Stomach smooth muscle (tissue), 2 donors: ENCODE measurements at regions not wholly inside any gene's neighbourhood (a gene's known extent, or its start where the extent isn't known, plus 50 kb on each side); places are given as distances from the start of the nearest gene placed in this dataset.

Source experiments
- H3K27ac ChIP-seq: one replicate; pipeline ENCODE4 v1.7.0; 2013; ENCODE audit warnings: mild to moderate bottlenecking, low read length, inconsistent platforms
- H3K27me3 ChIP-seq, 2 donors: one replicate each; pipeline ENCODE4 v1.7.0; 2013; ENCODE audit warnings: low read length in 2 of 2; ENCODE audit not compliant: insufficient read depth in 2 of 2, control insufficient read depth in 1 of 2
- H3K36me3 ChIP-seq, 2 donors: one replicate each; pipeline ENCODE4 v1.7.0; 2013; ENCODE audit warnings: low read length in 2 of 2; ENCODE audit not compliant: control insufficient read depth in 2 of 2, insufficient read depth in 2 of 2
- H3K4me1 ChIP-seq: one replicate; pipeline ENCODE4 v1.7.0; 2013; ENCODE audit warnings: low read length; ENCODE audit not compliant: control insufficient read depth, insufficient read depth
- H3K4me3 ChIP-seq, 2 donors: one replicate each; pipeline ENCODE4 v1.7.0; 2013; ENCODE audit warnings: low read length in 2 of 2
- H3K9ac ChIP-seq, 2 donors: one replicate each; pipeline ENCODE4 v1.7.0; 2013; ENCODE audit warnings: low read length in 2 of 2, mild to moderate bottlenecking in 1 of 2
- H3K9me3 ChIP-seq, 2 donors: one replicate each; pipeline ENCODE4 v1.7.0; 2013; ENCODE audit warnings: low read length in 2 of 2; ENCODE audit not compliant: control insufficient read depth in 2 of 2
- donor health status: healthy.
- donor health status: Pancreatic carcinoma.

DNA sequence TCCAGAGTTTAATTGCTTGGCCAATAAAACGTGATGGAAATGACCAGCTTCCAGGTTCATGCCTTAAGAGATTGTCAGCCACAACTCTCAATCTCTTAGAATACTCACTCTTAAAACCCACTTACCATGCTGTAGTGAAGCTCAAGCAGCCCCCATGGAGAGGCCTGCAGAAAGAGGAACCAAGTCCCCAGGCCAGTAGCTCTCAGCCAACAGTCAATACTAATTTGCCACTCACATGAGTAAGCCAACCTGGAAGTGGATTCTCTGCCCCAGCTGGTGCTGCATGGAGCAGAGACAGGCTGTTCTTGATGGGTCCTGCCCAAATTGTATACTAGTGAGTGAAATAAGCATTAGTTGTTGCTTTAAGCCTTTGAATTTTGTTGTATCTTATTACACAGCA, 155.9 kb downstream of the OXSM start:
- no peaks in the 10 kb centered on the region for H3K9me3 ChIP-seq
- no peak overlapping the region for H3K4me3 ChIP-seq
- H3K27me3 ChIP-seq = no peaks in the 10 kb centered on the region
- H3K36me3 ChIP-seq = no peaks in the 10 kb centered on the region
- no peak overlapping the region for H3K9ac ChIP-seq
- no peak overlapping the region for H3K27ac ChIP-seq
- H3K4me1 ChIP-seq = no peaks in the 10 kb centered on the region

GRCh38 chr3:25952133-25952532, 162.2 kb downstream of the OXSM start:
- H3K9ac ChIP-seq = no peak overlapping the region
- no peak overlapping the region for H3K4me3 ChIP-seq
- H3K4me1 ChIP-seq = no peaks in the 10 kb centered on the region
- no peak overlapping the region for H3K27ac ChIP-seq
- H3K9me3 ChIP-seq = no peaks in the 10 kb centered on the region
- no peaks in the 10 kb centered on the region for H3K36me3 ChIP-seq
- H3K27me3 ChIP-seq = no peaks in the 10 kb centered on the region

DNA sequence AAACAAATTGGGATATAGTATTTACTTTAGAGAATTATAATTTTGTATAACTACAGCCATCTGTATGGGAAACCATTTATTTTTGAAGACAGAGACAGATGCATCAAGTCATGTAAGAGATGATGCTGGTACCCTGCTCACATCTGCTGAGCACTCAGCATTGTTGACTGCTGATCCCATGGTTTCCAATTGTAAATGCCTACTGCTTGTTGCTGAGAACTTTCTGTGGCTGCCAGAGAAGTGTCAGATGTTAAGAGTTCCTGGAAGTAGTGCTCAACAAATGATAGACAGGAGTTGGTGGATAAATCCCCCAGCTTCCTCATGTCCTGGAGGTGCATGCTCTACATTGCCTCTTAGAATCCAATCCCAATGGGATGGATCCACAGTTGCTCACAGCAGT, 167.1 kb downstream of the OXSM start:
- no peaks in the 10 kb centered on the region for H3K4me1 ChIP-seq

GRCh38 chr3:25960776-25961175, 170.9 kb downstream of the OXSM start:
- Histone ChIP-seq H3K9me3 (no peaks in the 10 kb centered on the region), H3K27ac (no peak overlapping the region), H3K9ac (no peak overlapping the region), H3K4me3 (no peak overlapping the region), H3K36me3 (no peaks in the 10 kb centered on the region), H3K27me3 (no peaks in the 10 kb centered on the region), H3K4me1 (no peaks in the 10 kb centered on the region)

More for the DNA sequence above, 167.1 kb downstream of the OXSM start:
- H3K27me3 ChIP-seq = no peaks in the 10 kb centered on the region
- no peak overlapping the region for H3K4me3 ChIP-seq
- no peak overlapping the region for H3K9ac ChIP-seq
- H3K9me3 ChIP-seq = no peaks in the 10 kb centered on the region
- H3K27ac ChIP-seq = no peak overlapping the region
- H3K36me3 ChIP-seq = no peaks in the 10 kb centered on the region

GRCh38 chr3:25962255-25962654, 172.4 kb downstream of the OXSM start:
- Histone ChIP-seq H3K4me1 (no peaks in the 10 kb centered on the region), H3K27me3 (no peaks in the 10 kb centered on the region), H3K4me3 (no peak overlapping the region), H3K9me3 (no peaks in the 10 kb centered on the region), H3K27ac (no peak overlapping the region), H3K36me3 (no peaks in the 10 kb centered on the region), H3K9ac (no peak overlapping the region)

DNA sequence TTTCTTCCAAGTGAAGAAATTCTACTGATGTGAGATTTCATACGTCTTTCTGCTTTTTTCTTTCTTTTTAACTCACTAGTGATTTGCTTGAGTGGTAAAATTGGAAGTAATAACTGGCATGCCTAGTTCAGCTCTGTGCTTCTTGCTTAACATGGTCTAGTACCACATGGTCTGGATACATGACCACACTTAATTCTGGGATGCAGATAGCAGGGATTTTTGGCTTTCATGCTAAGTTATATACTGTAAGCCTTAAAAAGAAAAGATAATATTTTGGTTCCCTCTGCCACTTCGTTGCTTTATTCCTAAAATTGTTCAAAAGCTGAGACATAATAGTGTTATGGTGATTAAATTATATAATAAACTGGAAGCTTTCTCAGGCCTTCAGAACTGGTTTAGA, 174.3 kb downstream of the OXSM start:
- no peaks in the 10 kb centered on the region for H3K36me3 ChIP-seq
- no peaks in the 10 kb centered on the region for H3K27me3 ChIP-seq
- H3K4me1 ChIP-seq = no peaks in the 10 kb centered on the region
- H3K9ac ChIP-seq = no peak overlapping the region
- no peaks in the 10 kb centered on the region for H3K9me3 ChIP-seq
- no peak overlapping the region for H3K27ac ChIP-seq
- H3K4me3 ChIP-seq = no peak overlapping the region

DNA sequence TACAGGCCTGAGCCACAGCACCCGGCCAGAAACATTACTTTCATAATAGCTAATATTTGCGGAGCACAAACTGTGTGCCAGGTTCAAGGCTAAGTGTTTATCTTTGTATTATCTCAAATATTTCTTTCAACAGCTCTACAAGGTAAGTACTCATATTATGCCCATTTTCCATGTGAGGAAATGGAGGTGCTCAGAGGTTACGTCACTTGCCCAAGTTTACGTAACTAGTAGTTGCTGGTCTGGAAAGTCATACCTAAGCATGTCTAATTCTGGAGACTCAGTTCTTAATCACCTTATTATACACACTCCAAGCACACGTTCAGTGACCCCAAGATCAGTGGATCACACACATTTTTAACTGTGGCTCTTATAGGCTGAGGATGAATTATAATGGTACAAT, 177.5 kb downstream of the OXSM start:
- no peaks in the 10 kb centered on the region for H3K4me1 ChIP-seq
- H3K4me3 ChIP-seq = no peak overlapping the region
- no peak overlapping the region for H3K9ac ChIP-seq
- H3K36me3 ChIP-seq = no peaks in the 10 kb centered on the region
- no peaks in the 10 kb centered on the region for H3K27me3 ChIP-seq
- H3K9me3 ChIP-seq = no peaks in the 10 kb centered on the region
- no peak overlapping the region for H3K27ac ChIP-seq

- Histone ChIP-seq H3K36me3 (no peaks in the 10 kb centered on the region), H3K27me3 (no peaks in the 10 kb centered on the region), H3K27ac (no peak overlapping the region), H3K4me3 (no peak overlapping the region), H3K4me1 (no peaks in the 10 kb centered on the region), H3K9me3 (no peaks in the 10 kb centered on the region), H3K9ac (no peak overlapping the region)
Measured at GRCh38 chr3:25971736-25972135, 181.8 kb downstream of the OXSM start.

DNA sequence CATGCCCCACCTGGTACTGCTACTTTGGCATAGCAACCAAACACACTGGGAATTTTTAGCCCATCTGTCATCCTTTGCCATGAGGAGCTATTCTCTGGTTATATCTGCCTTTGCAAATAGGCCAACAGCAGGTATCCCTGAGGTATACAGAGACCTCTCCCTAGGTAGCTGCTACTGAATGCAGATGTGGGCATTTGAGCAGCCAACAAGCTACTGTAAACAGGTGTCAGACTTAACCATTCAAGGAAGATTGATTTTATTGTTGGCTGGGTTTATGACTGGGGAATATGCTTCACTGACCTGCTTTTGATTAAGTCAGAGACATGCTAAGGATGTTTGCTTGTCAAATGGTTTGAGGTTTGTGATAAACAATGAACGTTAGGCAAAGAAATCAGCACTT, 183.2 kb downstream of the OXSM start:
- Histone ChIP-seq H3K27me3 (no peaks in the 10 kb centered on the region), H3K27ac (no peak overlapping the region), H3K9me3 (no peaks in the 10 kb centered on the region), H3K4me1 (no peaks in the 10 kb centered on the region), H3K9ac (no peak overlapping the region), H3K4me3 (no peak overlapping the region), H3K36me3 (no peaks in the 10 kb centered on the region)

DNA sequence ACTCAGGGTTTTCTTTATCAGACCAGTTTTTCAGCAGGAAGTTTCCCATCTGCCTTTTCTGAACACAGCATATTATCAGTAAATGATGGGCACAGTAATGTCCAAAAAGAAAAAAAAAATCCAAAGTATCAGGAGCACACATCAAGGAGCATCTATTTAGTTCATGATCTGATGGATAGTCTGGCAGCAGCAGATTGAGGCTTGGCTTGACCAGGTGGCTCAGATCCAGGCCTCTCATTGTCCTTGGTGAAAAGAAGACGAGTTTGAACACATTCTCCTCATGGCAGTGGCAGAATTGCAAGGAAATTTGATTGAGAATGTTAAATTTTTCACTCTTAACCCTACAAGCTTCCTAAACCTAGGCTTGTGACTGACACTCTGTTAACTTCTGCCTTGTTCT, 192.9 kb downstream of the OXSM start:
- no peaks in the 10 kb centered on the region for H3K9me3 ChIP-seq
- H3K9ac ChIP-seq = no peak overlapping the region
- H3K27ac ChIP-seq = no peak overlapping the region
- no peaks in the 10 kb centered on the region for H3K27me3 ChIP-seq
- H3K4me3 ChIP-seq = no peak overlapping the region
- no peaks in the 10 kb centered on the region for H3K36me3 ChIP-seq
- H3K4me1 ChIP-seq = no peaks in the 10 kb centered on the region

DNA sequence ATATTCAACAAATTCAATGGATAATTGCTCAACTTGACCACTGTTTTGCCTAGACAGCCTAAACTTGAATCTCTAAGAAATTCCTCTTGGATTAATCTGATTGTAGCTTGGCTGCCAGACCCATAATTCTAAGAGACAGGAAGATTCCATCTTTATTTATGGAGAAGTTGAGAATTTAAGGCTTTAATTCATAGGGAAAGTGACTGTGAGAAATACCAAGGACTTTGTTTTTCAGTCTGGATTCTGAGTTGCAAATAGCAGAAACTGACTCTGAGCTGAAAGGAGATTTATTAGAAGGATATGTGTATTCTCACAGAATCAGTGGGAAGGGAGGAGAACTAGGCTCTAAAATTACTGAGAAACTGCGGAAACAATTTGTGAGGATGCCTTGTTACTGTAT, 195.7 kb downstream of the OXSM start:
- Histone ChIP-seq H3K27me3 (no peaks in the 10 kb centered on the region), H3K4me1 (no peaks in the 10 kb centered on the region), H3K27ac (no peak overlapping the region), H3K9ac (no peak overlapping the region), H3K4me3 (no peak overlapping the region), H3K9me3 (no peaks in the 10 kb centered on the region), H3K36me3 (no peaks in the 10 kb centered on the region)

GRCh38 chr3:25992606-25993005, 202.7 kb downstream of the OXSM start:
- Histone ChIP-seq H3K9ac (no peak overlapping the region), H3K4me1 (no peaks in the 10 kb centered on the region), H3K36me3 (no peaks in the 10 kb centered on the region), H3K27ac (no peak overlapping the region), H3K9me3 (peaks cover 0 to 5% of the 10 kb centered on the region in 2 donors), H3K27me3 (no peaks in the 10 kb centered on the region), H3K4me3 (no peak overlapping the region)
